OCI-LY1 (cell line): ENCODE measurements at regions not wholly inside any gene's neighbourhood (a gene's known extent, or its start where the extent isn't known, plus 50 kb on each side); places are given as distances from the start of the nearest gene placed in this dataset.
A peak's percentile ranks its signal among the peaks of the same experiment; 100 is the strongest.

Experiments
- CTCF ChIP-seq: fragments of 200-600 bp; sonication (generic), shearing (Covaris generic); IDR thresholded peaks from 2 replicates; pipeline ENCODE4 v1.5.1; 2017; ENCODE audit warnings: mild to moderate bottlenecking, antibody characterized with exemption, low read length, moderate library complexity, mixed read lengths
- EZH2 ChIP-seq: fragments of 200-600 bp; sonication (generic), shearing (Covaris generic); IDR thresholded peaks from 2 replicates; pipeline ENCODE4 v1.8.0; 2017; ENCODE audit warnings: borderline replicate concordance, mixed run types, mild to moderate bottlenecking, antibody characterized with exemption, low read length, moderate library complexity, mixed read lengths

- TF ChIP-seq CTCF (peak; percentile 95), EZH2 (no peak)
These were observed 70.6 kb upstream of the STARD3NL start for GRCh38 chr7:38107486-38107893.
